HG03354 (cell line): ENCODE measurements at regions not wholly inside any gene's neighbourhood (a gene's known extent, or its start where the extent isn't known, plus 50 kb on each side); places are given as distances from the start of the nearest gene placed in this dataset.

Source experiments
- ATAC-seq: cut with Tn5 transposase; IDR thresholded peaks from one replicate; pipeline ENCODE4 v1.9.1; 2021; ENCODE audit warnings: mild to moderate bottlenecking; ENCODE audit not compliant: unreplicated experiment, poor library complexity, severe bottlenecking

DNA sequence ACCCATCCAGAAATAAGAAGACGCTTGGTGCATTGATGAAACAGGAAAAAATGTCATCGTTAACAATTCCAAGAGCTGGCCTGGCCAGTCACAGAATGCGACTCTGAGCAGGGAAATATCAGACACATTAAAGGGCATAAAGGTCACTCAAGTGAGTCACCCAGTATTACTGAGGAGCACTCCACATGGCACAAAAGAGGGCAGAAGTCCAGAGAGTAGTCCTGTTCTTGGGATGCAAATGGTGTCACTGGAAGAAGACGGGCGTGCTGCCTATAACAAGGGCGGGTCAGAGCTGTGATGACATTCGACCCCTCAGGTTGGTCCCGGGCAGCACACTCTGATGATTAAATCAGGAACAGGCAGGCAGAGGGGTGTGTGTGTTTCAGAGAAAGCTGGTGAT, 720.3 kb downstream of the UQCRFS1 start:
- no peak for ATAC-seq

DNA sequence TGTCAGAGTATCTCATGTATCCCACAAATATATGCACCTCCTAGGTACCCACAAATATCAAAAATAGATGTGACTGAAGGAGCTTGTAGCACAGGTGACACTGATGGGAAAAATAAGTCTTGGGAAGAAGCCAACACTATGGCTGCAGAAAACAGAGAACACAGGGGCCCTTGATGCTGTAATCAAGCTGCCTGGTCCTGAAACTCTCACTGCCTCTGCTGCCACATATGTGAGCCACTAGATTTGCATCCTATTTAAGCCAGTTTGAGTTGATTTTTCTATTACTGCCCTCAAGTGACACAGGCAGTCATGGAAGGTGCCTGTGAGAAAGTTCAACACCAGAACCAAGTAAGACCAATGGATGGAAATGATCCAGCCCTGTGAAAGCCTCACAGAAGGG, 720.8 kb downstream of the UQCRFS1 start:
- ATAC-seq: no peak

DNA sequence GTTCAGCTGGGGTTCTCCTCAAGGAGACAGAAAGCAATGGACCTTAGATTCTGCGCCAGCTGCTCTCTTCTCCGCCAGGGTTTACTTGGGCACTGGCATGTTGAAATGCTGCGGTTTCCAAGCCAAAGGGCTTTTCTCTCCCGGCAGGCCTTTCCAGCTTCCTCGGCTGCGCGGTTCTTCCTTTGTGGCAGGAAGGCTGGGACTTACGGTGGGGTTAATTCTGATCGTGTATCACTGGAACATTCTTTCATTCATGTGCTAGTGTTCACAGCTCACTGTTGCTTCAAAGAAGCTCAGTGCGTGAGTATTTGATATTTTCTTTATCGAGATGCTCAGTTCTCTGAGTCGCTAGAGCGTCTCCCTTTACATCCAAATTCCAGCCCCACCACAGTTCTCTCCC, 723.2 kb downstream of the UQCRFS1 start:
- ATAC-seq: no peak

DNA sequence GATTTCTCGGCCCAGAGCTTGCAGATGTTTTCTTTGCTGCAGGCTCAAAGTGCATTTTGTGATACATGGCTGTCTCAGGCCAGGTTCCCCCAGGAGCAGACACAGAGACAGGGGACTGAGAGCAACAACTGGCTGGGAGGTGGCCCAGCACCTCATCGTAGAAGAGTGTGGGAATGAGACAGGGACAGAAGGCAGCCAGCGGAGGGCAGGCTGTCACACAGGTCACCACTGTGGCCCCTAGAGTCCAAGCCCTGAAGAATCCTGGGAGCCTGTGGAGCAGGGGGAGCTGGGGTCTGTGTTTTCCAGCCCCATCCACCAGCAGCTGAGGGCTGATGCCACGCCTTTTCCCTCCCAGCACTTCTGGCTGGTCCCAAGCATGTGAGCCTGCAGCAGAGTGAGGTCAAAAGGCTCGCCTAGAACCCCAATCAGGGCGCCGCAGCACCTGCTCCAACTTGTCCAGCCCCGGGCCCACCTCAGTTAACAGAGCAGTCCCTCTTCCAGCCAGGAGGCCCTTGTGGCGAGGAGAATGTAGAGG, 723.8 kb downstream of the UQCRFS1 start:
- no peak for ATAC-seq

DNA sequence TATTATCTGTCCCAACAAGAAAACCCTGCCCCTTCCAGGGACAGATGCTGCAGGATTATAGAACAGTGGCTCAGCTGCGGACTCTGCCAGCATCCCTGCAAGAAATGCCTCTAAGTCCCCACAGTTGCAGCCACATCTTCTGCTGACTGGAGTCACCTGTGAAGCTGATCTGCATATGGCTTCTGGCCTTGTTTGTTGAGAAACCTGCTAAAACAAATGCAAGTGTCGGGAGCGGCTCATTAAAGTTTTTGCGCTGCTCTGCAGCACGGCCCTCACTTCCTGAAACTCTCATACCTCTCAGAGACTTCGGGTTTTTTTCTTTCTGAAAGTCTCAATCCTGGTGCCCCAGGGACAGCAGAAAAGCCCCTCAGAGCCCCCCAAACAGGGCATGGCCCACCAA, 725.0 kb downstream of the UQCRFS1 start:
- no peak for ATAC-seq

DNA sequence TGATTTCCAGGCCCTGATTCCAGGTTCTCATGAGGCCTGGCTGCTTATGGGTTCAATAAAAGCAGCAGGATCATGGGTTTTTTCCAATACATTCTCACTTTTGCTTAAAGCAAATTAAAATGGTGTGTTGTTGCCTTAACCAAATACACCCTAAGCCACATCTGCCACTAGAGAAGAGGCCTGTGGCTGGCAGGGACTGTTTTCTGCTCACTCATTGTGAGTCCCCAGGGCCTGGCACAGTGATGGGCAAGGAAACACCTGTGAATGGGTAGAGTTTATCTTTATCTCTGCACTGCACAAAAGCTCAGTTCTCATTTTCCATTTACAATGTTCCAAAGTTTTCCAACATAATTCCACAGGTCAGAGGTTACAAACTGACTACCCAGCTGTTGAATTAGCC, 726.0 kb downstream of the UQCRFS1 start:
- no peak for ATAC-seq

DNA sequence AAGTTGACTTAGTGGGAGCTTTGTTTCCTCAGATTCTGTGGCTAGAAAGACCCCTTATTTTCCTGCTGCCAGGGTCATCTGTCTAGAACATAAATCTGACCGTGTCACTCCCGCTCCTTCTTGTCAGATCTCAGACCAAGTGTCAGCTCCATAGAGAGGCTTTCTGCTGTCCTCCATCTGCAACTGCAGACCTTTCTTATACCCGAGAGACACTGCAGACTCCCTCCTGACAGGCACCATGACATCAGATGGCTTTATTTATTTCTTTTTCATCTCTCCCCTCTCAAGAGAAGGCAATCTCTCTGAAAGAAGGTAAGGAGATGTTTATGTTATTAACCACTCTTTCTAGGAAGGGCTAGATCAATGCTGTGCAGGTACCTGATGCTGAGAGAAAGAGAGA, 726.5 kb downstream of the UQCRFS1 start:
- ATAC-seq: no peak

DNA sequence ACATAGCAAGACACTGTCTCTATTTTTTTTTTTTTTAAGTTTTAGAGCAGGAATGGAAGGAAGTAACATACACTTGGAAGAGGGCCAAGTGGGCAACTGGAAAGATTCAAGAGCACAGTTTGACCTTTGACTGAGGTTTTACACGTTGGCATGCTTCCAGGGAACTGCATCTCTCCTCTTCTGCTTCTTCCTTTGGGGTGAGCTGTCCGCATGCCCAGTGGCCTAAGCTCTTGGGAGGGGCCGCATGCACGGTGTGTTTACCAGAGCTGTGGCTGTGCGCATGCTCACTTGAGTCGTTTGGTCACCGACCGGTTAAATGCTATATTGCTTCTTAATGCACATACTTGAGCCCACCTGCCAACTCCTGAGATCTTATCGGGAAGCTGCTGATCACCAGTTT, 727.7 kb downstream of the UQCRFS1 start:
- ATAC-seq: no peak

DNA sequence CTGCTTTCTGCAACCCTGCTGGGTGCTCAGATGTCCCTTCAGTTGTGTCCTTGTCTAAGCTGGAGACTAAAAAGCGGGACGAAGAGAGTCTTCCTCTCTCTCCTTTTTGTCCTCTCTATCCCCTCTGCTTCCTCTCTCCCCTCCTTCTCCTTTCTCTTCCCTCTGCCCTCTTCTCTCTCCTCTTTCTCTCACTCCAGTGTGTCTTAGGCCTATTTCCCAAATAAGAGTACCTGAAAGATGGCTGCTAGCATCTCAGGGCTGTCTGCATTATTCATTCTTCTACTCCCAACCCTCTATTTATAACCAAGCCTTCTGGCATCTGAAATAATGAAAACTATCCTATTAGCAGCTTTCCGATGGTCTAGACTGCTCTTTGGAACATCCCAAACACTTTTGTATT, 729.8 kb downstream of the UQCRFS1 start:
- ATAC-seq: no peak

DNA sequence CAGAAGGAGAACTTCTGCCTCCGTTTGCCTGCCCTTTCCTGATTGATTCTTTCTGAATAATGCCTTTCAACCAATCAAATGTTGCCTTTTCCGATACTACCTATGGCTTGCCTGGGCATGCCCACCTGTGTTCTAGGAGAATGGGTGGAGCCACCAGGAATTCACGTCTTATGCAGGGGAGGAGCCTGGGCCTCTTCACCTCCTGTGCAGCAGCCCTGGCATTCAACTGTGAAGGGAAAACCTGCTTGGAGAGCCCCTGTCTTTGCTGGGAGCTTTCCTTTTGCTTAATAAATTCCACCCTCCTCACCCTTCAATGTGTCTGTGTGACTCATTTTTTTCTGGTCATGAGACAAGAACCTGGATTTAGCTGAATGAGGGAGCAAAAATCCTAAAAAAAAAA, 730.7 kb downstream of the UQCRFS1 start:
- ATAC-seq: no peak

DNA sequence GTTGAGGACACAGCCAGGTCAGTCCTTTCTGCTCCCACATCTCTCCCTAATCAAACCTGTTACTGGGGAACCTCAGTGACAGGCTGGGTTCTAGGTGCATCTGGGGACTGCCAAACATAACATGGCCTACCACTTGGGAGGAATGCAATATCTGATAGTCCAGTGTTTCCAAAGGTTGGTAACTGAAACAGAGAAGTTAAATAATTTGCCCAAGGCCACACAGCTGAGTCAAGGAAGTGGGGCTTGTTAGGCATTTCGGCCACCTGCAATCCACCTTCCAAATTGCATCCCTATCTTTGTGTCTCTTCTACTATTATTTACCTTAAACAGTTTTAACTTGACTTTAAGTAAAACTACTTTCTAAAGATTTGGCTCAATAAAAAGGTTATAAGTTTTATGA, 731.3 kb downstream of the UQCRFS1 start:
- no peak for ATAC-seq

DNA sequence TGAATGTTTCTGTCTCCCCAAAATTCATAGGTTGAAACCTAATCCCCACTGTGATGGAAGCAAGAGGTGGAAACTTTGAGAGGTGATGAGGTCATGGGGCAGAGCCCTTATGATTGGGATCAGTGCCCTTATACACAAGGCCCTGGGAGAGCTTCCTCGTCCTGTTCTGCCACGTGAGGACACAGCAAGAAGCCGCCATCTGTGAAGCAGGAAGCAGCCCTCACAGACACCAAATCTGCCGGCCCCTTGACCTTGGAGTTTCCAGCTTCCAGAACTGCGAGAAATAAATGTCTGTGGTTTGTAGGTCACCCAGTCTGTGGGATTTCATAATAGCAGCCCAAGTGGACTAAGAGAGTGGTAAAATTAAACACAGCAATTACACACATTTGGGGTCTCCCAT, 737.4 kb downstream of the UQCRFS1 start:
- no peak for ATAC-seq

DNA sequence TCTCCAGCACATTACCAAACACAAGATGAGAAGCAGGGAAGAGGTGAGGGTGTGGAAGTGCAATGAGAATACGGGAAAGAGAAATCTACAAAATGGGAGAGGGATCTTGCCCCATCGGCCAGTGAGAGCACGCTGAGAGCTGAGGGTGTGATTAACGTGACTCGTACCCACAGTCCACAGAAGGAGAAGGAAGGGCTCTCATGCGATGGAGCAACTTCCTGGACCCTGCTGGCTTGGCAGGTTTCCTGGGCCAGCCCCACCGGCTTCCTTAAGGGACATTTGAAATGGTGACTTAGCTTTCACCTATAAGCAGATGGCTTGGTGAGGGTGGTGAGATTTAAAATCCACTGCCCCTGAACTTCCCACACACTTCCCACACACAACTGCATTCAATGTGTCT, 740.1 kb downstream of the UQCRFS1 start:
- ATAC-seq: no peak

DNA sequence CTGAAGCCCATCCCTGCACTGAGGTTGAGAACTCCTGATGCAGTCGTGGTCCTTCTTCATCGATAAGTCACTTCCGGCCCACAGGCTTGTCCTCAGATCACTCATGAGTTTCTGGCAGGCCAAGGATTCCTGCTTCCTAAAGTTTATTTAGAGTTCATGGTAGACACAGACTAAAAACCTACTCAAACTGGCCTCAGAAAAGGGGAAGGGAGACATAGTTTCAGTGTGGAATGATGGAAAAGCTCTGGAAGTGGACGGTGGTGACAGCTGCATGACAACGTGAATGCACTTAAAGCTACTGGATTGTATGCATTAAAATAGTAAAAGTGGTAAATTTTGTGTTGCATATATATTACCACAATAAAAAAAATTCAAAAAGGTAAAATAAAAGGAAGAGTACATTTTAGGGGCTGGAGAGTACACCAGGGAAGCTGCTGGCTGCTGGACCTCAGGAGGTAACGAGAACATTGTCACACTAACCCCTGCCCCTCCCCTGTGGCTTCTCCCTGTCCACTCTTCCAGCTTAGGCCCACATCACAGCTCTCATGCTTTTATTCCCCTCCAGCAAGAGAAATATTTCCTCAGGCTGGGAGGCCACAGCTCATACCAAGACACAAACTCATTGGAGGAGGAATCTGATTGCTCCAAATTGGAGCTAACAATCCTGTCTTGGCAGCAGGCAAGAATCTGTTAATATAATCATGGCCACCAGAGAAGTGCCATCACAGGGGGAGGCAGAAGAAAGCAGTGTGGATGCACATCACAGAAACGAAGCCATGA, 741.0 kb downstream of the UQCRFS1 start:
- no peak for ATAC-seq

DNA sequence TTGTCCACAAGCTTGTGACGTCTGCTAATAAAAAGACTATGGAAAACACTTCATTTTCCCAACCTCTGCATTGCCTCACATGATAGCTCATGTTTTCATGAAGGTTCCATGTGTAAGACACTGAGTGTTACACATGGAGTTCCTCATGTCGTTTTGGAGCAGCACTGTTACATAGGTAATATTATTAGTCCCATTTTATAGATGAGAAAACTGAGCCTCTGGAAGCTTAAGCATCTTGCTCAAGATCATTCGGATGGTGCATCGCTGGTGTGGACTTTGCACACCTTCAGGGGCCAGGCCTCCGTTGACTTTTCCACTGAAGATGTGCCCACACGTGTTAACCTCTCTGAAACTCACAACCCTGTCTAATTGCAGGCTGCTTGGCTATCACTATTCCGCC, 743.4 kb downstream of the UQCRFS1 start:
- no peak for ATAC-seq

DNA sequence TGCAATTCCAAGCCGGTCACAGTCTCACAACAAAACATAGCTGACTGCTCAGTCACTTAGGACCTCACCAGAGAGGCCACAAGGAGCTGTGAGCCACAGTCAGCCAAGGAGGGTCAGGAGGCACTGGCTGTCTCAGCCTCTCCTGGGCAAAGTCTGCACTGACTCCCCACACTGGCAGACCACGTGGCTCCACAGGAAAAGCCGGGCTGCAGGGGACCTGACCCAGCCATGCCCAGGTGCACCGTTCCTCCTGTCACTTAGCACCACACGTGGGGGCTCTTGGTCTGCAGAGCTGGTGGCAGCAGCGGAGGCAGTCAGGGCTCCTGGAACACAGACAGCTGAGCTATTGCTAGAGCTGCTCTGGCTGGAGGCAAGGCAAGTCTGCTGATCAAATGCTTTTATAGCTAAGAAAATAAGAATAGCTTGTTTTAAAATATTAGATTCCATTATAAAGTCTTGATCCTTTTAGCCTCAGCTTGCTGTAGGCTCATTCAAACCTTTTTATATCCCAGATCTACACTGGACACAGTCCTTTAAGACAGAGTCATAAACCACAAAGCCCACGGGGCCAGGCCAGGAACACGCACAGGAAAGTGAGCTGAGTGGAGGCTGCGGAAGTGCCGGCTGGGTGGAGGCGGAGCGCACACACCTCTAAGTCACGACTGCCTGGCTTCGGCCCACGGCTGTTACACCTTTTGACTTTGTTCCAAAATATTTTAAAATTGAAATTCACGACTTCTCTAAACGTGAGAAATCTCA, 744.1 kb downstream of the UQCRFS1 start:
- peak; percentile 72 for ATAC-seq

DNA sequence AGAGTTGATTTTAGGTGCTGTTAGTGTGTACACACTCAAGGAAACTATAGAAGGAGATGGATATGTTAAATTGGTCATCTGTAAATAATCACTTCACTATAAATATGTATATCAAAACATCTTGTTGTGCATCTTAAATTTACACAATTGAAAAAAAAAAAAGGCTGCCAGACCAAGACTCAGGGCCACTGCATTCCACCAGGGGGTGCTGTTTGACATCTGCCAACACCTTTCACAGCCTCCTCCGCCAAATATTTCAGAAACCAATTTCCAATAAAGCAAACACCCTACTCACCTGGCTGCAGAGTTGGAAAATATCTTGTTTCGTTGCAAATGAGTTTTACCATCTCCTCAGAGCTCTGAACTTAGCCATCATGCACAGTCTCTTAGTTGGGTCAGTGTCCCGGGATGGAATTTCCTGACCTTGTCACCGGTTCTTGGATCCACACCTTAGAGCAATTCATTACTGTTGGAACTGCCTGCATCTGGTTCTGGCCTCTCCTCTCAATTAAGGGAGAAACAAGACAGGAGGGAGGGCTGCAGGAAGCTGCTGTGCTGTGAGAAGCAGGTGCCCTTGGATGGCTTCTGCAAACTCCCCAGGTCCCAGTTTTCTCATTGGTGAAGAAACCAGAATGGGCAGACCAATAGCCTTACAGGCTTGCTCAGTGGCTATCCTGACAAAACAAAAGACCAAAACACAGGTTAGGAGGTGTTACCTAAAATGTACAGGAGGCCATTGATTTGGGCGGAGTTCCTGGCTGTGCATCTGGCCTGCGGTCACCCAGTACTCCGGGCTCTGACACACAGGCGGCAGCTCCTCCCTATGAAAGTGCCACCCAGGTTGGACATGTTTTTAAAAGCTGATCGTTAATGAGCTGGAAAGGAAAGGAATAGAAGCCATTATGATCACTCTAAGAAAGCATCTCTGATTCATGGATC, 746.6 kb downstream of the UQCRFS1 start:
- ATAC-seq: no peak

DNA sequence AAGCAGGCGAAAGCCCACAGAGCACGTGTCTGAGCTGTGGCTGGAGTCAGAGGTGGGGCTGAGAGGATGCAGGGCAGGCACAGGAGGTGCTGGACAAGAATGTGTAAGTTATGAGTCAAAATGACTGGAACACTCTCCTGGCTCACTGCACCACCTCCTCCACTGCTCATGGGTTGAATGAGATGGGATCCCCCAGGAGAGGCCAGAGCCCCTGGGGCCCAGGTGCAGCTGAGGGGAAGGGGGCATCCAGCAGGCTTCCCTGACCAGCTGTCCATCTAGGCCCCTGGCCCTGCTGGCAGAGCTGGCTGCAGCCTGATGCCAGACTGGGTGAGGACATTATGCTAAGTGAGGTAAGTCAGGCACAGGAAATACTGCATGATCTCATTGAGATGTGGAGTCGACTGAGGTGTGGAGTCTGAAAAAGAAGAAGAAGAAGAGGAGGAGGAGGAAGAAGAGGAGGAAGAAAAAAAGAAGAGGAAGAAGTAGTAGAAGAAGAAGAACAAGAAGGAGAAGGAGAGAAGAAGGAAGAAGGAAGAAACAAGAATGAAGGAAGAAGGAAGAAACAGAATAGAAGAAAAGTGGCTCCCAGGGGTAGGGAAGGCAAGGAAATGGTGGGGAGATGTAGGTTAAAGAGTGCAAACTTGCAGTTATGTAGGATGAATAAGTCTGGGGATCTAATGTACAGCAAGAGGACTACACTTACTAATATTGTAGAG, 747.4 kb downstream of the UQCRFS1 start:
- ATAC-seq: no peak

DNA sequence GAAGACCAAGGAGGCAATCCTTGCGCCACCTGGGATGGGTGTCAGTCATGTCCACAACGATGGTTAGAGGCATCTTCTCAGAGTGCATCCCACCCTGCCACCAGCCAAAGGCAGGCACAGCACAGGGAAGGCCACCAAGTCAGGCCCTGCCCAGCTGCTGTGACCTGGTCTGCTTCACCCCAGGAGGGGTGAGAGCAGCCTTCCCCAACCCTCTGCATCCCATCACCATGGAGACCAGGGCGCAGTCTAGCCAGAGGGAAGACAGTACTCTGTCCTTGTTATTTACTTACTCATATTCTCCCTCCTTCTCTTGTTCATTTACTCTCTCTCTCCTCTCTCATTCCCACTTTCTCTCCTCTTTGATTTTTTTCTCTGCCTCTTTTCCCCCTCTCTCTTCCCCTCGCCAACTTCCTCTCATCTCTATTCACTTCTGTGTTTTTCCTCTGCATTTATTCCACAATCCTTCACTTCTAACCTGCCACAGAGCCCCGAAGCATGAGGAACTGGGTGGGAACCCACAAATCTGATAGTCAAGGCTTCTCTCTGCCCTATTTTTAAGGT, 749.4 kb downstream of the UQCRFS1 start:
- ATAC-seq: no peak
